Urinary bladder (tissue), 3 donors: ENCODE measurements at regions not wholly inside any gene's neighbourhood (a gene's known extent, or its start where the extent isn't known, plus 50 kb on each side); places are given as distances from the start of the nearest gene placed in this dataset.
"Not testable (repeated sequence)": the region's sequence is repeated elsewhere in the genome, so short reads cannot be mapped to it uniquely, and the experiment has no call there.

Experiments
- DNase-seq: peaks from one replicate; pipeline ENCODE4 v3.0.0-alpha.2; 2015; ENCODE audit errors: extremely low spot score
- H3K27ac ChIP-seq: one replicate; pipeline ENCODE4 v1.5.1; 2013; ENCODE audit warnings: low read depth, mild to moderate bottlenecking, moderate library complexity
- H3K36me3 ChIP-seq: one replicate; pipeline ENCODE4 v1.6.1; 2013; ENCODE audit warnings: mild to moderate bottlenecking, moderate library complexity; ENCODE audit not compliant: insufficient read depth
- H3K4me1 ChIP-seq: one replicate; pipeline ENCODE4 v1.6.1; 2013; ENCODE audit warnings: mild to moderate bottlenecking, moderate library complexity; ENCODE audit not compliant: insufficient read depth
- H3K4me3 ChIP-seq: one replicate; pipeline ENCODE4 v1.5.1; 2013; ENCODE audit warnings: low read depth, low read length
- WGBS: extraction: QIAGEN DNeasy Blood & Tissue Kit; methylation state at CpG from one replicate; pipeline ENCODE4 v1.1.7; 2013; 5-methylcytosine and 5-hydroxymethylcytosine counted together
- donor health status: healthy with polysubstance abuse.
- donor health status: healthy.

DNA sequence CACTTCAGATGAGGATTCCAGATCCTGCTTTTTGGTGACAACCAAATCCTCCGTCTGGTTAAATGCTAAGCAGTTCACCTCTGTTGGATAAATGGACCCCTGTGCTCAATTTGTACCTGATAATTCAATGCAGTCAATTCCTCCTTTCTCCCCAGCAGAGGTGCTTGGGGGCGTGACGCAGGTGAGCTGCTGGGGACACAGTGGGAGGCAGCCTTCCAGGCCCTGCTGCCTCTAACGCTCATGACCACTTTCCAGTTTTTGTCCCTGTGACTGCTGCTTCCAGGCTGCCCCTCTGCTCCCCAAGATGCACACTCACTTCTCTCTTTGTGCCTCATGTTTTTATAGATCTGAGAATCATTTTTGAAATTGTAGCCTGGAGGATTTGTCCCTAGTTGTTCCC lies 78.5 kb downstream of the TTLL2 start:
- DNase-seq = no peak
- no peaks in the 10 kb centered on the region for H3K36me3 ChIP-seq
- H3K4me1 ChIP-seq = no peaks in the 10 kb centered on the region
- 92% methylated on average over 4 of the region's 4 CpGs for WGBS
- H3K4me3 ChIP-seq = no peak overlapping the region
- no peak overlapping the region for H3K27ac ChIP-seq

DNA sequence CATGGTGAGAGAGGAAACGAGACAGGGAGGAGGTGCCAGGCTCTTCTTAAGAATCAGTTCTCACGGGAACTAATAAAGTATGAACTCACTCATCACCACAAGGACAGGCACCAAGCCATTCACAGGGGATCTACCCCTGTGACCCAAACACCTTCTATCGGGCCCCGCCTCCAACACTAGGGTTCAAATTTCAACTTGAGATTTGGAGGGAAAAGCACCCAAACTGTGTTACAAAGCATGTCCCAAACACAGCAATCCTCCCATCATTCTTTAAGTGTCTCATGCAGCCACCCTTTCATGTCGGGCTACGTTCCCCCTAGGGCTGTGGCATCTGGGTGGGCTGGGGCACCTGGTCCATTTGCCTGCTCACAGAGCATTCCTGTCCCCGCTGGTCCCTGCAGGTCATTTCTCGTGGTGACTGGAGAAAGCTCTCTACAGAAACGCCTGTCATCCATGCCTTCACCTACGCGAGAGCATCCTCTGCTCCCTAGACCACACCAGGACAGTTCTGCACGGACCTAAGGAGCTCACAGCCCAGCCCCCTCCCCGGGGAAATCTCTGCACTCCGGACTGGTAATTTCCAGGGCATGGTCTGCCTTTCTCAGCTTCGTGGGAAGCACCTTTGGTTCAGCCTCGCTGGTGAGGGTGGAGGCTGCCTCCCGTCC lies 79.6 kb downstream of the TTLL2 start:
- no peak overlapping the region for H3K27ac ChIP-seq
- no peak overlapping the region for H3K4me3 ChIP-seq
- no peaks in the 10 kb centered on the region for H3K4me1 ChIP-seq
- no peaks in the 10 kb centered on the region for H3K36me3 ChIP-seq
- DNase-seq = no peak
- 81% methylated on average over 17 of the region's 17 CpGs for WGBS

DNA sequence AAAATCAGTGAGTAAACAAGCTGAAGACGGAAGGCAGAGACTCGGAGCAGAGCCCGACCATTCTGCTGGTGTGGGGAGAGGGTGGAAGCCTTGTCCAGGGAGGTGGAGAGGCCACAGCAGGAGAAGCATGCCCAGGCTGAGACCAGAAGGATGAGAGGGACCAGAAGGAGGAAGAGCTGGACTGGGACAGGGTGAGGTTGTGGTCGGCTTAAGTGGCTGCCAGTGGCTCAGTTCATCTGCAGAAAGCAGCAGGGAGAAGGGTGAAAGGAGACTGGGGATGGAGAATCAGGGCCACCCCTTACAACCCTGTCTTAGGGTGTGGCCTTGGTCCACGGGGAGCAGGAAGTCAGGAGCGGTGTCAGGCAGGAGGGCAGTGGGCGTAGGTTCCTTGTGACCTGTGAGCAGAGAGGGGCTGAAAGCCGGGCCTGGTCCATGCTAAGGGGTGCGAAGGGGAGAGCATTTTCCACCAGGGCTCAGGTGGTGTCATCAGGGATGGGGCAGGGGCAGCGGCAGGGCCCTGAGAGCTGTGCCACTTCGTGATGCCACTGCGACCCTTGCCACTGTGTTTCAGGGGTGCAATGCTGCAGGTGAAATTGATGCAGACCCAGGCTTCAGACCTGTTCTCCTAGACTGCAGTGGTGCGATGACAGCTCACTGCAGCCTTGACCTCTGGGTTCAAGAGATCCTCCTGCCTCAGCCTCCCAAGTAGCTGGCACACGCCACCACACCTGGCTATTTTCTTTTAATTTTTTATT lies 81.1 kb downstream of the TTLL2 start:
- Histone ChIP-seq H3K4me1 (no peaks in the 10 kb centered on the region), H3K4me3 (no peak overlapping the region), H3K27ac (no peak overlapping the region), H3K36me3 (no peaks in the 10 kb centered on the region)
- 88% methylated on average over 14 of the region's 14 CpGs for WGBS
- no peak for DNase-seq

DNA sequence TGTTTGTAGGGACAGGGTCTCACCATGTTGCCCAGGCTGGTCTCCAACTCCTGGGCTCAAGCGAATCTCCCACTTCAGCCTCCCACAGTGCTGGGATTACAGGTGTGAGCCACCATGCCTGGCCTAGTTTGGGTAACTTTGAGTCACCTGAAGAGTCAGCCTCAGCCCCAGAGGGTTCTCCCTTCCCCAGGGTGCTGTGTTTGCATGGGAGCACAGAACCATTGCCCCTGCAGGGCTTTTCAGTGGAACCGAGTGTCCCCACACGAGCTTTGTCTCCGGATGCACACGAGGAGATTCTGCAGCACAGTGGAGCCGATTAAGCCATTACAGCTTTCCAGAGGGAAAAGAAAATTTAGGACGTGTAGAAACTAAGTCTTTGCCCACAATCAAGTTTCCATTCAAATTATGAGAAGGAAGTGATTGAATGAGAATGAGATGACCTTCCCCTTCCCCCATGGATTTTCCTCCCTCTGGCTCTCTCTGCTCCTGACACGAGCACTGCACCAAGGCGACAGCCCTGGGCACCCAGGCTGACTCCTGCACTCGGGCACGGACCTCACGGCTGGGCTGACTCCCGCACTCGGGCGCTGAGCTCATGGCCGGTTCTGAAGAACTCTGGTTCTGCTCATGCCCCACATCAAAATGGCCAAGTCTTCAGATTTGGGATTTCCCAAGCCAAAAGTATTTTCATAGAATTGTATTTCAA lies 81.8 kb downstream of the TTLL2 start:
- not testable (repeated sequence) for H3K4me1 ChIP-seq, DNase-seq, H3K36me3 ChIP-seq, H3K27ac ChIP-seq, H3K4me3 ChIP-seq
- WGBS = 88% methylated on average over 16 of the region's 16 CpGs

DNA sequence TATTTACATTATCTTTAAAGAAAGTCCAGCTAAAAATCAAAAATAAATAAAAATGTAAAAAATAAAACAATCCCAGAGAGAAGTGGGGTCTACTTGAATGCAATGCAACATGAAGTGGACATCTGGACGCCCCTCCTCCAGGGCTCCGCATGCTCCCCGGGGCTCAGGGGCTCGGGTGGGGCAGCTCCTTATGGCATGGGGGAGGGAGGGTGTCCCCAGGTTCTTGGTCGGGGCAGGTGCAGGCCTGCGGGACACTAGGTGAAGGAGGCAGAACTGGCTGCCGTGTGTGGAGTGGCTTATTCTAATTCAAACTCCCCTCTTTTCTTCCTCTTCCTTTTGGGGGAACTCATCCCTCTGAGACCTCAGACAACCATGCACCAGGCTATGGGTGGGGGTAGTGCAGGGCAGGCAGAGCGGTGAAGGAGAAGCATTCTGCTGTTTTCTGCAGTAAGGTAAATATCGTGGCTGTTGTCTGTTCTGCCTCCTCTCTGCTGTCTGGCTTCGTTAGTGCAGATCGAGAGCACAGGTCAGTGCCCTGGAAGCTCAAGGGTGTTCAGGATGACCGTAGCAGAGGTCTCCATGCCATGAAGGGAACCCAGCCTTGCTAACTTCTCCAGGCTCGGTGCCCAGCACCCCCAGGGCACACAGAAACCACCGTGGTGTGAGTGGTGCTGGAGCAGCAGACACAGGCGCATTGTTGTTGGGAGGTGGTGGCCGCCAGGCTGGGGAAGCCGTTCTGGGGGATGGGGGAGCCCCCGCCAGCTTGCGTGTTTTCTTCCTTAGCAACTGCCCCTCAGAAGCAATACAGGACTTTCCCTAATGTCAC lies 82.6 kb downstream of the TTLL2 start:
- Histone ChIP-seq H3K4me1 (no peaks in the 10 kb centered on the region), H3K4me3 (no peak overlapping the region), H3K27ac (no peak overlapping the region), H3K36me3 (no peaks in the 10 kb centered on the region)
- DNase-seq = no peak
- 76% methylated on average over 19 of the region's 19 CpGs for WGBS

DNA sequence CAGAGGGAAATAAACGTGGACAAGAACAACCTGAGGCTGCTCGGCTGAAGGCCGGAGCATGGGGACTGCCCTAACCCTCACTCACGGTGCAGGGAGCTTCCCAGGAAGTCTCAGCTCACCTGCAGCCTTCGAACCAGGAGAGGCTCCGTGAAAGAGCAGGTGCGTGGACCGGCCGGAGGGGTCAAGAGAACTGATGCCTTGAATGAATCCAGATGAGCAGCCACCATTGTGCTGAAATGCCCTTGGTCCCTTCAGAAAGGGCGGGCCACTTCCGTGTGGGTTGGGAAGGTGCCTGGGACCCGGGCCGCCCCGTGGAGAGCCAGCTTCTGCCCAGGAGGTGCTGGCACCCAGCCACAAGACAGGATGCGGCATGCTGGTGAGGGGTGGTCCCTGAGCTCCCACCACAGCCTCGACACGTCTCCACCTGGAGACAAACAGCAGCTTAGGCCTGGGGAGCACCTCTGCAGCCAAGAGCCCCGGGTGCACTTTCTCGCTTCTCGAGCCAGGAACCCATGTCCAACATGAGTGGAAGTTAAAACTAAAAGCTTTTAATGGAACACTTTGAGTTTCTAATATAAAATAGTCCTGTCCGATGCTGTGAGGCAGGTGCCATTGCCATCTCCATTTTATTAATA lies 83.5 kb downstream of the TTLL2 start:
- 91% methylated on average over 21 of the region's 21 CpGs for WGBS

DNA sequence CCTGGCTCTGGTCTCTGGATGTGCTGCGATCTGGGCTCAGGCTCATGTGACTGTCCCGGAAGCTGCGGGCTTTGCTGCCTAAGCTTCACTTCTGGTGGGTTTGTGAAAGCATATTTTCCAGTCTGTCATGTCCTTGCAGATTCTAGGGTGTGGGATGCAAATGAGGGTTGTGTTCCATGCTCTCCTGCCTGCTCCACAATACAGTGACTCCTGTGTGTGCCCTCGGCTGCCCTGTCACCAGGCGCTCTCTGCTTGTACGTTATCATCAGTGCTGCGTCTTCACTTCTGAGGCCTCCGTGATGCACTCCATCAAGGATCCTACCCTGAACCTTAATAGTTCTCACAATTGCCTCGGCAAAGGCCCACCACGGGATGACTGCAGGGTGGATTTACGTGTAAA lies 84.2 kb downstream of the TTLL2 start:
- no peak overlapping the region for H3K27ac ChIP-seq
- H3K4me3 ChIP-seq = no peak overlapping the region
- no peaks in the 10 kb centered on the region for H3K36me3 ChIP-seq
- 93% methylated on average over 11 of the region's 11 CpGs for WGBS
- no peaks in the 10 kb centered on the region for H3K4me1 ChIP-seq
- DNase-seq = no peak

More for the DNA sequence above, 83.5 kb downstream of the TTLL2 start:
- no peak overlapping the region for H3K27ac ChIP-seq
- no peaks in the 10 kb centered on the region for H3K36me3 ChIP-seq
- no peak overlapping the region for H3K4me3 ChIP-seq
- no peak for DNase-seq
- H3K4me1 ChIP-seq = no peaks in the 10 kb centered on the region

DNA sequence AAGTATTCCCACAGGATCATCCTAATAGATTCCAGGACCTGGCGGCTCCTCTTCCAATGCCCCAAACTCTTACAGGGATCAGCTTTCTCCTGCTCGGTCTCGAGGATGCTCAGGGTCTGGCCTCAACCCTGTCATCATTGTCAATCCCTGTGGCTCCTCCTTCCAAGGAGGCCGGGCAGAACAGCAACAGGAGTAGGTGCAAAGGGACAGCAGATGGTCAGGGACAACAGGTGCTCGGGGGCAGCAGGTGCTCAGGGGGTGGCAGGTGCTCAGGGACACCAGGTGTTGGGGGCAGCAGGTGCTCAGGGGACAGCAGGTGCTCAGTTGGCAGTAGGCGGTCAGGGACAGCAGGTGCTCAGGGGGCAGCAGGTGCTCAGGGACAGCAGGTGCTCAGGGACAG lies 84.8 kb downstream of the TTLL2 start:
- Histone ChIP-seq H3K4me1 (no peaks in the 10 kb centered on the region), H3K27ac (no peak overlapping the region), H3K4me3 (no peak overlapping the region), H3K36me3 (no peaks in the 10 kb centered on the region)
- DNase-seq = no peak
- WGBS = 92% methylated on average over 6 of the region's 6 CpGs

DNA sequence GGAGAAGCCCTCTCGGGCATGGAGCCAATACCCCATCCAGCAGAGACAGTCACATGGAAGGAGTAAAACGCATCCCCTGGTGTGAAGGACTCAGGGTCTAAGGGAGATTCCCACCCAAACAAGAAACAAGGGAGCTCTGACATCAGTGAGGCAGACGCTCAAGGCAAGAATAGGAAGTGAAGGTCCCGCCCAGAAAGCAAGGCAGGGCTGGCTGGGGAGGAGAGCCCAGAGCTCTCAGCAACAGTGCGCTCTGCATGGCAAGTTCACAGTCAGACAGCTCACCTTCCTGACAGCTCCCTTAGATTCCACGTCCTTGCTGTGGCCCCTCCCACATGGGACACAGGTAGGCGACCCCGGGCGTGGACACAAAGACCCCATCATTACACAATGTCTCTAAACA lies 85.6 kb downstream of the TTLL2 start:
- no peak for DNase-seq
- Histone ChIP-seq H3K4me3 (no peak overlapping the region), H3K4me1 (no peaks in the 10 kb centered on the region), H3K27ac (no peak overlapping the region), H3K36me3 (no peaks in the 10 kb centered on the region)
- 77% methylated on average over 9 of the region's 9 CpGs for WGBS

DNA sequence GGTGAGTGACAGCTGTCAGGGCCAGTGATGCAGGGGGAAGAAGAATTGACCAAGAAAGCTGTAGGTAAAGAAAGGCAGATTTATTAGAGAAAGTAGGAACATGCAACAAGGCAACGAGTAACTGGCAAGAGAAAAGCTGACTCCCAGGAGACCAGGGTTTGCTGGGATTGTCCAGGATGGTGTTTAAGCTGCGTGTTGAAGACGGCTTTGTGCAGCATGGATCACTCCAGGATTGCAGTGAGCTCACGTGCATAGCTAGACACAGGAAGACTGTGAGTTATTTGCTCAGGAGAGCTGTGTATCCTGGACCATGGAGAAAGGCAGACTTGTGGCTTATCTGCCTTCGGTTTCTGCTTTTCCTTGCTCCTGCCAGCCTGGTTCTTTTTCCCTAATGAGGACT lies 87.6 kb downstream of the TTLL2 start:
- H3K4me1 ChIP-seq = no peaks in the 10 kb centered on the region
- no peak for DNase-seq
- H3K27ac ChIP-seq = no peak overlapping the region
- H3K4me3 ChIP-seq = no peak overlapping the region
- H3K36me3 ChIP-seq = no peaks in the 10 kb centered on the region
- WGBS = 69% methylated on average over 5 of the region's 5 CpGs

DNA sequence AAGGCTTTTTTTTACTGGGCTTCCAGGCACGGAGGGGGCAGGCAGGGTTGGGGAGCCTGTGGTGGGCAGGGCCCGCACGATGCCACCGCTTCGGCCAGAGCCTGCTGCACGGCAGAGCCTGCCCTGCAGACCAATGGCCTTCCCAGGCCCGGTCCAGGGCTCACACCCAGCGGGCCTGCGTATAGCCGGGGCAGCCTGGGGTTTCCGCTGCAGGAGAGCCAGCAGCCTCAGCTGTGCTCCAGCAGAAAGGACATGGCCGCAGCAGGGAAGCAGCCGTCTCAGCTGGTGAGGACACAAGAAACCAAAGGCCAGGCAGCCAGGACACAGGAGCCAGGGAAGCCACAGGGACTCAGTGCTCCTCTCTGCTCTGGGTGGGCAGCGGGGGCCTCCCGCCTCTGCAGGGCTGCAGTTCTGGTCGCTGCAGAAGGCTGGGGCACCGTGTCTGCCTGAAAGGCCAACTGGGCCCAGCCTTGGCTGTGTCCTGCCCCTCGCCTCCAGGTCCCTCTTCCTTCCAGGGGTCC lies 90.6 kb downstream of the TTLL2 start:
- H3K4me3 ChIP-seq = no peak overlapping the region
- no peak overlapping the region for H3K27ac ChIP-seq
- H3K4me1 ChIP-seq = no peaks in the 10 kb centered on the region
- H3K36me3 ChIP-seq = no peaks in the 10 kb centered on the region
- no peak for DNase-seq
- 89% methylated on average over 18 of the region's 18 CpGs for WGBS

DNA sequence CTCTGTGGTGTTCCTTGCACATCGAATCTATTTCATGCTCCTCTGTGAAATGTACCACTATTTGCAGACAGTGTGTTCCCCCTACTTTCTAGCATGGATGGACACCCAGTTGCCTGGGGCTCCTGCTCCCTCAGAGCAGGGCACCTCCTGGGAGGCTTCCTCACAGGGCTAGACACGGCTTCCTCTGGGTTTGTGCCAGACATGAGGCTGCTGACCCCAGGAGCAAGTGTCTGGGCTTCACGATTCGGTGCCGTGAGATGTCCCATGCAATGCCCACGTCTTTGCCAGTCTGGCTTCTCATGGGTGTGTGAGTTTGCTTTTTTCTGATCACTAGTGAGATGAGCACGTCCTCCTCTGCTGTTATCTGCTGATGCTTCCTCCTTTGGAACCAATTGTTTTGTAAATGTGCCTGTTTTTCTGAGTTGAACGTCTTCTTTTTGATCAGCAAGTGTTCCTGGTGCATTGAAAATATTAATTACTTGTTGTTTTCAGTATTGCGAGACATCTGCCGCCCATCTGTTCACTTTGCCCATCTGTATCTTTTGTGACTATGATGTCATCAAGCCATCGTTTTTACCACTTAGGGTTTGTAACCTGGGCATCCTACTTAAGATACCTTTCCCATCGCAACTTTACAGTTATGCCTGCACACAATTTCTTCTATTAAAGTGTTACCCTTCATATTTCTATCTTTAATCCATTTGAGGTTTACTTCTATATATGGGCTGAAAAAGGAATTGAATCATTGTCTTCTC lies 92.0 kb downstream of the TTLL2 start:
- Histone ChIP-seq H3K4me1 (no peaks in the 10 kb centered on the region), H3K36me3 (no peaks in the 10 kb centered on the region), H3K27ac (no peak overlapping the region), H3K4me3 (no peak overlapping the region)
- 78% methylated on average over 12 of the region's 12 CpGs for WGBS
- DNase-seq = no peak
